T-cell (primary cell): ENCODE measurements at regions not wholly inside any gene's neighbourhood (a gene's known extent, or its start where the extent isn't known, plus 50 kb on each side); places are given as distances from the start of the nearest gene placed in this dataset.

Experiments used
- ATAC-seq, 4 experiments: fragments of 200-7000 bp in 3 of 4; fragments of 150-1000 bp in 1 of 4; cut with Tn5 transposase; replicated peaks in 1 of 4; 1 replicate in 3 of 4; 2 replicates in 1 of 4; pipeline ENCODE4 v1.10.0; 2021; ENCODE audit warnings: moderate library complexity in 3 of 4, mild to moderate bottlenecking in 2 of 4, moderate number of reproducible peaks in 1 of 4
- CTCF ChIA-PET, 2 donors: fragments of 300-600 bp; sonication (Branson Sonifier 250); formaldehyde crosslinking; loops; one replicate each; lab custom pipeline; 2022; ENCODE audit warnings: antibody characterized with exemption in 2 of 2; lab: Charles Lee
- POLR2A ChIA-PET, 2 donors: fragments of 300-600 bp; sonication (Branson Sonifier 250); formaldehyde crosslinking; loops; one replicate each; lab custom pipeline; 2022; ENCODE audit warnings: antibody characterized with exemption in 2 of 2; lab: Charles Lee
- DNase-seq, 35 experiments: peaks; one replicate each; pipeline versions ENCODE4 v3.0.0 to v3.0.0-alpha.2; 2013 to 2023
- H3K27ac ChIP-seq: one replicate; pipeline ENCODE4 v1.5.1; 2013; ENCODE audit warnings: low read length
- H3K27me3 ChIP-seq, 2 experiments: replicated peaks in 1 of 2; 1 replicate in 1 of 2; 2 replicates in 1 of 2; pipeline versions ENCODE4 v1.6.1 to v1.7.0; 2013; ENCODE audit warnings: low read length in 1 of 2, mixed read lengths in 1 of 2; ENCODE audit not compliant: control insufficient read depth in 2 of 2, insufficient read depth in 2 of 2; ENCODE audit errors: extremely low read depth in 1 of 2
- H3K36me3 ChIP-seq, 2 donors: 1 replicate in 1 of 2; 2 replicates in 1 of 2; pipeline versions ENCODE4 v1.6.1 to v1.7.0; 2013; ENCODE audit warnings: low read length in 1 of 2; ENCODE audit not compliant: control insufficient read depth in 2 of 2, insufficient read depth in 1 of 2; ENCODE audit errors: extremely low read depth in 1 of 2
- H3K4me1 ChIP-seq, 2 experiments: 1 replicate in 1 of 2; 2 replicates in 1 of 2; pipeline versions ENCODE4 v1.6.1 to v1.7.0; 2013; ENCODE audit warnings: low read length in 2 of 2, mixed read lengths in 1 of 2; ENCODE audit not compliant: insufficient read depth in 2 of 2, control insufficient read depth in 1 of 2; ENCODE audit errors: extremely low read depth in 1 of 2
- H3K4me3 ChIP-seq, 2 donors: 1 replicate in 1 of 2; 2 replicates in 1 of 2; pipeline versions ENCODE4 v1.5.1 to v1.7.0; 2013; ENCODE audit warnings: mild to moderate bottlenecking in 2 of 2, low read length in 1 of 2, moderate library complexity in 1 of 2; ENCODE audit not compliant: control insufficient read depth in 1 of 2; ENCODE audit errors: extremely low read depth in 1 of 2
- H3K9me3 ChIP-seq: 2 replicates; pipeline ENCODE4 v1.7.0; 2013
- H3K27ac Mint-ChIP-seq, 2 donors: one replicate each; pipeline ENCODE4 v1.8.0; 2020 to 2021; ENCODE audit warnings: mild to moderate bottlenecking in 2 of 2, mixed read lengths in 2 of 2
- H3K27me3 Mint-ChIP-seq, 2 donors: one replicate each; pipeline ENCODE4 v1.8.0; 2021 to 2022; ENCODE audit warnings: mixed read lengths in 2 of 2
- H3K36me3 Mint-ChIP-seq: one replicate; pipeline ENCODE4 v1.8.0; 2021; ENCODE audit warnings: mixed read lengths
- H3K4me1 Mint-ChIP-seq, 3 donors: one replicate each; pipeline ENCODE4 v1.8.0; 2020 to 2022; ENCODE audit warnings: mixed read lengths in 3 of 3, mild to moderate bottlenecking in 1 of 3
- H3K4me3 Mint-ChIP-seq, 3 donors: one replicate each; pipeline ENCODE4 v1.8.0; 2020 to 2022; ENCODE audit warnings: mild to moderate bottlenecking in 3 of 3, mixed read lengths in 3 of 3, moderate library complexity in 3 of 3
- H3K9me3 Mint-ChIP-seq, 3 donors: one replicate each; pipeline ENCODE4 v1.8.0; 2020 to 2022; ENCODE audit warnings: mixed read lengths in 3 of 3
- whole genome bisulfite sequencing: methylation state at CpG from one replicate; pipeline ENCODE4 v1.1.5; 2013; ENCODE audit warnings: missing lambda C conversion rate; ENCODE audit not compliant: insufficient coverage; 5-methylcytosine and 5-hydroxymethylcytosine counted together

DNA sequence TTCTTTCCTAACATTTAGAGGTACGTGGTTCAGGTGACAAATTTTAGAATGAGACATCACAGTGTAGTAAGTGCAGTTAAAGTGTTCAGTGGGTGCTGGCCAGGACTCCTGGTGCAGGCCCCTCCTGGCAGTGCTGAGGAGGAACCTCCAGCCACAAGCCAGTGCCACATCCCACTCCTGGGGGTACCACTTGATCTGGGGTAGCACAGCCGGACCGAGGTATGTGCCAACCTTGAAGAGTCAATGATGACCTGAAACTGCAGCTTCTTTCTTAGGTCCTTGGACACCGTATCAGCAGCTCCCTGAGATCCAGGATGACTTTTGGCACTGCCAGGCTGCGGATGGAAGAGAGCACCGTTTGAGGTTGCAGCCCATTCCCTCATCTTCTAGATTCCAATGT is 310.4 kb upstream of the IRX4 start:
- WGBS, result 64% methylated on average over 5 of the region's 6 CpGs
- CTCF ChIA-PET, result no interaction called here
- H3K36me3 ChIP-seq, result no peaks in the 10 kb centered on the region
- H3K4me3 ChIP-seq, result no peak overlapping the region
- no peaks in the 10 kb centered on the region for H3K36me3 Mint-ChIP-seq
- H3K4me3 Mint-ChIP-seq, result no peak overlapping the region
- ATAC-seq, result no peak
- H3K4me1 ChIP-seq, result no peaks in the 10 kb centered on the region
- H3K27me3 Mint-ChIP-seq, result peaks cover 0 to 3% of the 10 kb centered on the region in 2 donors
- H3K4me1 Mint-ChIP-seq, result no peaks in the 10 kb centered on the region
- POLR2A ChIA-PET, result no interaction called here
- no peaks in the 10 kb centered on the region for H3K9me3 ChIP-seq
- DNase-seq, result no peak
- no peak overlapping the region for H3K27ac Mint-ChIP-seq
- H3K9me3 Mint-ChIP-seq, result peaks cover 0 to 5% (median 2%) of the 10 kb centered on the region in 3 donors
- H3K27me3 ChIP-seq, result peaks cover 0 to 2% of the 10 kb centered on the region in 2 experiments
- no peak overlapping the region for H3K27ac ChIP-seq

DNA sequence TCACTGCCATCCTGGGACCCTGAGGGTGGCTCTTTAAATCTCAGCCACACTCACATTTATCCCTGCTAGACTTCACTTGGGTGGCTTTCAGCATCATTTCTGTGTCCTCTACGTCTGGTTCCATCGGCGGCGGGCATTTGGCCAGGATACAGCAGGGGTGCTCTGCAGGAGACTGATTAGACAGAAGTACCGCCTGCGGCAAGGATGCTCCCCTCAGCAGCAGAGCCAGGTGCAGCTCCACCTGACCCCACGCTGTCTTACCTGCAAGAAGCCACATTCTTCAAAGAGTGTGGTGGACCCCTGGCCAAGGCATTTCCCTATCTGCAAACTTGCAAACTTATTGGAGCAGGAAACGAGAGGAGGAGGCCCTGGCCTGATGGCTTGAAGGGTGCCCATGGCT is 309.8 kb upstream of the IRX4 start:
- Histone ChIP-seq H3K4me1 (no peaks in the 10 kb centered on the region), H3K27me3 (peaks cover 0 to 2% of the 10 kb centered on the region in 2 experiments), H3K36me3 (no peaks in the 10 kb centered on the region), H3K9me3 (no peaks in the 10 kb centered on the region), H3K4me3 (no peak overlapping the region), H3K27ac (no peak overlapping the region)
- no peak for ATAC-seq
- no peak for DNase-seq
- no peaks in the 10 kb centered on the region for H3K36me3 Mint-ChIP-seq
- CTCF ChIA-PET, result no interaction called here
- H3K9me3 Mint-ChIP-seq, result peaks cover 0 to 5% (median 2%) of the 10 kb centered on the region in 3 donors
- no peak overlapping the region for H3K4me3 Mint-ChIP-seq
- POLR2A ChIA-PET, result no interaction called here
- H3K4me1 Mint-ChIP-seq, result no peaks in the 10 kb centered on the region
- peaks cover 0 to 1% of the 10 kb centered on the region in 2 donors for H3K27me3 Mint-ChIP-seq
- 80% methylated on average over 8 of the region's 8 CpGs for WGBS
- H3K27ac Mint-ChIP-seq, result no peak overlapping the region

DNA sequence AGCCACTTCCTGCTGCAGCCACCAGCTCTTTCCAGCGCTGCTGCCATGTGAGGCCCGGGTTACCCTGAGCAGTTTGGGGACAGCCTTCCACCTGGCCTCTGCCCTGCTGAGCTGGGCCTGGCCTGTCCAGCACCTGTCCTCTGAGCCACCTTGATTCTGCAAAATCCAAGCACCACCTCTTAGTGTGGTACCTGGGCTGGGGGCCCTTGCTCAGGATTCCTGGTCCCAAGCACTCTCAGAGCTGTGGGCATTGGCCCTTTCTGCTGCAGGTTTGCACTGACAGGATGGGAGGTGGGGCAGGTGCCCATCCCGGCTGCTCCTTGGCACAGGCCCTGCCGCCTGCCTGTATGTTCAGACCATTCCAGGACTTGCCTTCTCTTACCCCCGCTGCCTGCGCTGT is 309.2 kb upstream of the IRX4 start:
- no peak overlapping the region for H3K4me3 Mint-ChIP-seq
- DNase-seq (no peak), ATAC-seq (no peak)
- H3K27me3 Mint-ChIP-seq, result peaks cover 0 to 1% of the 10 kb centered on the region in 2 donors
- no peaks in the 10 kb centered on the region for H3K36me3 ChIP-seq
- peaks cover 0 to 5% (median 2%) of the 10 kb centered on the region in 3 donors for H3K9me3 Mint-ChIP-seq
- WGBS, result 68% methylated on average over 6 of the region's 6 CpGs
- H3K27me3 ChIP-seq, result peaks cover 0 to 2% of the 10 kb centered on the region in 2 experiments
- no peaks in the 10 kb centered on the region for H3K4me1 ChIP-seq
- POLR2A ChIA-PET, result no interaction called here
- H3K36me3 Mint-ChIP-seq, result no peaks in the 10 kb centered on the region
- no peak overlapping the region for H3K4me3 ChIP-seq
- H3K9me3 ChIP-seq, result no peaks in the 10 kb centered on the region
- CTCF ChIA-PET, result no interaction called here
- no peaks in the 10 kb centered on the region for H3K4me1 Mint-ChIP-seq
- no peak overlapping the region for H3K27ac Mint-ChIP-seq
- H3K27ac ChIP-seq, result no peak overlapping the region

DNA sequence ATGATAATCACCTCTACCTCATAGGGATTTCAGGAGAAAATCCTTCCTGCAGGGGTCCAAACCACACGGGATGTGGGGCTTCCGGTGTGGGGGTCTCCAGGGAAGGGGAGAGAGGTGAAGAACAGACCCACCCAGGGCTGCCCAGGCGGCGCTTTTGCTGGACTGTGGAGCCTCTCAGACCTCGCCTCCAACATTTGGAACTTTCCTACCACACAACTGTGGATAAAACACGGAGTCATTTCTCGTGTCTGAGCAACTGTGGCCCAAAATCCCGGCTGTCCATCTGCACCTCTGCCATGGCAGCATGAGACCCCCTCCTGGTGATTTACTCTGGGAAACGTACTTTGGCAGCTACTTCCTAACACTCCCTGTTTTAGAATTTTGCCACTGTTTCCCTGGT is 307.8 kb upstream of the IRX4 start:
- Mint-ChIP-seq H3K27ac (no peak overlapping the region), H3K36me3 (no peaks in the 10 kb centered on the region), H3K9me3 (peaks cover 0 to 2% (median under 1%) of the 10 kb centered on the region in 3 donors), H3K4me1 (no peaks in the 10 kb centered on the region), H3K27me3 (peaks cover 0 to 1% of the 10 kb centered on the region in 2 donors), H3K4me3 (no peak overlapping the region)
- no peak overlapping the region for H3K27ac ChIP-seq
- POLR2A ChIA-PET, result no interaction called here
- no peaks in the 10 kb centered on the region for H3K9me3 ChIP-seq
- H3K27me3 ChIP-seq, result peaks cover 0 to 8% of the 10 kb centered on the region in 2 experiments
- H3K36me3 ChIP-seq, result no peaks in the 10 kb centered on the region
- H3K4me1 ChIP-seq, result no peaks in the 10 kb centered on the region
- DNase-seq (no peak), ATAC-seq (no peak)
- 67% methylated on average over 6 of the region's 9 CpGs for whole genome bisulfite sequencing
- CTCF ChIA-PET, result no interaction called here
- H3K4me3 ChIP-seq, result no peak overlapping the region

DNA sequence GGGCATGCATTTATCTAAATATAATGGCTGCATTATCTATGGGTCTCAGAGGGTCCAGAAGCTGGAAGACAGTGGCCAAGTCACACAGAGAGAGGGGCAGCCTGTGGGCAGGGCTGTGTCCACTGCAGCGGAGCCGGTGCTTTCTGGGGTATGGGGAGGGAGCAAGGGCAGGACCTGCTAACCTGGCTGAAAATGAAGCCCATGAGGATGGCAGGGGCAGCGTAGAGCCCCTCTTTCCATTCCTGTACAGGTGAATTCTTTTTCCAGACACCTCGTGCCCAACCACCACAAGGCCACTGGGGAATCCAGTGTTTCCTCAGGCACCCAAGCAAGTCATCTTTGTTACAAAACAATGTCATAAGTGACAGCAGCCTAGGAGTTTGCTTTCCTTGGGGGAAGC is 305.9 kb upstream of the IRX4 start:
- H3K4me3 ChIP-seq, result no peak overlapping the region
- no peaks in the 10 kb centered on the region for H3K9me3 ChIP-seq
- Mint-ChIP-seq H3K27ac (no peak overlapping the region), H3K4me1 (no peaks in the 10 kb centered on the region), H3K36me3 (no peaks in the 10 kb centered on the region), H3K4me3 (no peak overlapping the region), H3K9me3 (no peaks in the 10 kb centered on the region), H3K27me3 (peaks cover 5 to 6% of the 10 kb centered on the region in 2 donors)
- ChIA-PET POLR2A (no interaction called here), CTCF (no interaction called here)
- WGBS, result 83% methylated on average over 3 of the region's 4 CpGs
- ATAC-seq, result no peak
- no peak for DNase-seq
- no peaks in the 10 kb centered on the region for H3K4me1 ChIP-seq
- H3K27me3 ChIP-seq, result peaks cover 0 to 10% of the 10 kb centered on the region in 2 experiments
- no peak overlapping the region for H3K27ac ChIP-seq
- no peaks in the 10 kb centered on the region for H3K36me3 ChIP-seq

DNA sequence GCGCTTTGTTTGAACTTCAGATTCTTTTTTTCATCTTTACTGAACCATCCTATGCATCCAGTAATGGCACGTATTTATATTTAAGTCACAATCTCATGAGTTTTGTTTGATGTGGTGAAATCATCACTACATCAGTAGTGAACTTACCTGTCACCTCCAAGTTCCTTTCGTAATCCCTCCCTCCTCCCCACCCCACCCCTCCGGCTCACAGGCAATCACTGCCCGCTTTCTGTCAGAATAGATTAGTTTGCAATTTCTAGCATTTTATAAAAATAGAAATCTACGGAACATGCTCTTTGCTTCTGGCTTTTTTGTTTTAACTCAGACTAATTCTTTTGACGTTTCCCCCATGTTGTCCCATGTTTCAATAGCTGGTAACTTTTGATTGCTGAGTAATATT is 305.4 kb upstream of the IRX4 start:
- DNase-seq (no peak), ATAC-seq (no peak)
- H3K4me3 Mint-ChIP-seq, result no peak overlapping the region
- H3K4me1 ChIP-seq, result no peaks in the 10 kb centered on the region
- 90% methylated on average over 3 of the region's 7 CpGs for WGBS
- H3K36me3 ChIP-seq, result no peaks in the 10 kb centered on the region
- H3K27me3 ChIP-seq, result peaks cover 0 to 12% of the 10 kb centered on the region in 2 experiments
- peaks cover 6 to 8% of the 10 kb centered on the region in 2 donors for H3K27me3 Mint-ChIP-seq
- H3K4me1 Mint-ChIP-seq, result no peaks in the 10 kb centered on the region
- no peaks in the 10 kb centered on the region for H3K36me3 Mint-ChIP-seq
- no peaks in the 10 kb centered on the region for H3K9me3 ChIP-seq
- H3K4me3 ChIP-seq, result no peak overlapping the region
- no peak overlapping the region for H3K27ac Mint-ChIP-seq
- no peak overlapping the region for H3K27ac ChIP-seq
- ChIA-PET CTCF (no interaction called here), POLR2A (no interaction called here)
- H3K9me3 Mint-ChIP-seq, result no peaks in the 10 kb centered on the region

DNA sequence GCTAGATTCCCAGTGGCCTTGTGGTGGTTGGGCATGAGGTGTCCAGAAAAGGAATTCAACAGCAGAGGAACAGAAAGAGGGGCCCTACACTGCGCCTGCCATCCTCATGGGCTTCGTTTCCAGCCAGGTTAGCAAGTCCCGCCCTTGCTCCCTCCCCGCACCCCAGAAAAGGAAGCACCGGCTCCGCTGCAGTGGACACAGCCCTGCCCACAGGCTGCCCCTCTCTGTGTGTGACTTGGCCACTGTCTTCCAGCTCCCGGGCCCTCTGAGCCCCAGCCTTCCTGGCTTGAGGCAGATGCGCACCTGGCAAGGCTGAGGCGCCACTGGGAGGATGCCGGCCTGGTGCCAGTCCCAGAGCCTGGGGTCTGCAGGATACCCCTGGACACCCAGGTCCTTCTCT is 305.0 kb upstream of the IRX4 start:
- Histone ChIP-seq H3K4me1 (no peaks in the 10 kb centered on the region), H3K36me3 (no peaks in the 10 kb centered on the region), H3K27me3 (peaks cover 0 to 13% of the 10 kb centered on the region in 2 experiments), H3K9me3 (no peaks in the 10 kb centered on the region), H3K4me3 (no peak overlapping the region), H3K27ac (no peak overlapping the region)
- Mint-ChIP-seq H3K4me3 (no peak overlapping the region), H3K4me1 (no peaks in the 10 kb centered on the region), H3K27me3 (peaks cover 6 to 8% of the 10 kb centered on the region in 2 donors), H3K27ac (no peak overlapping the region), H3K36me3 (no peaks in the 10 kb centered on the region), H3K9me3 (no peaks in the 10 kb centered on the region)
- POLR2A ChIA-PET, result no interaction called here
- no peak for DNase-seq
- ATAC-seq, result no peak
- CTCF ChIA-PET, result no interaction called here
- WGBS, result 90% methylated on average over 9 of the region's 10 CpGs
